ENCODE measurements at regions not wholly inside any gene's neighbourhood (a gene's known extent, or its start where the extent isn't known, plus 50 kb on each side); places are given as distances from the start of the nearest gene placed in this dataset.

DNA sequence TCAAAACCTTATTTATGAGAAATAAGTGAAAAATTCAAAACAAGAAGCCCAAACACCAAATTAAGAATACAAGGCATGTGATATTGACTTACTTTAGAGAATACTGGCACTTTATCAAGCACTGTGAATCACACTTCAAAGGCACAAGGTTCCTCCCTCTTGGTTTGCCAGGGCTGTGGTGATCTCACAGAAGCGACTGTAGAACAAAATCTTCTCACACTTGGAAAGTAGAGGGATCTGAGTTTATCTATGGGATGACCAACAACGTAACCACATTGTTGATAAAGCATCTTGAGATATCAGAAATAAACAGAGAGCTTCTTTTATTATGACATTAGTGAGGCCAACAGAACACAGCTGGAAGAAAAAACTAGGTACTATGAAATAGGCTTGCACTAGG lies 295.9 kb downstream of the NFIB start:
- Histone ChIP-seq H4K20me1 (ENCODE audit: insufficient read depth, low read depth, low read length) (no peaks in the 10 kb centered on the region), H3K27ac (ENCODE audit: low read length) (no peak overlapping the region), H3K9ac (ENCODE audit: low read length) (no peak overlapping the region), H3K36me3 (ENCODE audit: insufficient read depth, low read length) (no peaks in the 10 kb centered on the region), H3K4me1 (ENCODE audit: low read length) (no peaks in the 10 kb centered on the region), H3K27me3 (ENCODE audit: low read length) (no peaks in the 10 kb centered on the region), H3K4me2 (ENCODE audit: low read depth, low read length, poor library complexity, severe bottlenecking) (no peak overlapping the region), H3K79me2 (ENCODE audit: low read length) (no peaks in the 10 kb centered on the region), H2AFZ (ENCODE audit: low read length) (no peak overlapping the region), H3K9me3 (ENCODE audit: low read length) (no peaks in the 10 kb centered on the region), H3K9me2 (replicated peaks; ENCODE audit: insufficient read depth, low read length) (no peaks in the 10 kb centered on the region), H3K4me3 (ENCODE audit: low read length) (no peak overlapping the region)
- DNase-seq, result no peak

DNA sequence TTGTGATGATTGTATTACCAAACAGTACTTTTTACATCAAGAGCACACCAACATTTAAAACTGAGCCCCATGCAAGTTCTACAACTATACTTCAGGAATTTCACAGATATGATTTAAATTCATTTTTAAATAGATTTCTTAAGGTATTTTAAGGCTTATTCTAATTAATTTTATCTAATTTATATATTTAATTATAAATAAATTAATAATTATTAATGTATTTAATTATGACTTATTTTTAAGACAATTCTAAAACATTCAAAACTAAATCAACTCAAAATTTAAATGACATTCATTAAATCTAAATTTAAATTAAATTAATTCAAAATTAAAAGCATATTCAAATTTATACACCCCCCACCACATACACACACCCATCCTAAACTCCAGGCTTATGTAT lies 299.2 kb downstream of the NFIB start:
- no peaks in the 10 kb centered on the region for H3K9me3 ChIP-seq (ENCODE audit: low read length)
- H3K27ac ChIP-seq (ENCODE audit: low read length), result no peak overlapping the region
- H3K79me2 ChIP-seq (ENCODE audit: low read length), result no peaks in the 10 kb centered on the region
- H3K4me3 ChIP-seq (ENCODE audit: low read length), result no peak overlapping the region
- no peaks in the 10 kb centered on the region for H4K20me1 ChIP-seq (ENCODE audit: insufficient read depth, low read depth, low read length)
- H3K4me1 ChIP-seq (ENCODE audit: low read length), result no peaks in the 10 kb centered on the region
- no peaks in the 10 kb centered on the region for H3K27me3 ChIP-seq (ENCODE audit: low read length)
- H3K36me3 ChIP-seq (ENCODE audit: insufficient read depth, low read length), result no peaks in the 10 kb centered on the region
- no peak overlapping the region for H3K9ac ChIP-seq (ENCODE audit: low read length)
- DNase-seq, result no peak
- no peak overlapping the region for H3K4me2 ChIP-seq (ENCODE audit: low read depth, low read length, poor library complexity, severe bottlenecking)
- no peaks in the 10 kb centered on the region for H3K9me2 ChIP-seq (replicated peaks; ENCODE audit: insufficient read depth, low read length)
- no peak overlapping the region for H2AFZ ChIP-seq (ENCODE audit: low read length)

DNA sequence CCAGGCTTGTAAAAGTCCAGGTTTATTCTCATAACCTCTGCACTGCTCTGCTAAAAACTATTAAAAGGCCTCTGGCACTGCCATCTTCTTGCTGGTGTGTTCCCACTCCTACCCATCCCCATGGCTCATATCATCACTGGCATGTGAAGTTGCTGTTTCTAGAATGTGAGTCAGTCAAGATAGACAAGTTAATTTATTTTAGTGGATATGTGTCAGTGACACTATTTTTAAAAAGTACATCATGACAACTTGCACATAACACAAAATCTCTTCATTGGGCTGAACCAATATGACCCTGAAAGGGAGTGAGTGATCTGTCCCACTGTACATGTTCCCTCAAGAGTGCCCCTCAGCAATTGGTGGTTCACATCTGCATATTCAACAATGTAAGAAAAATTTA lies 299.7 kb downstream of the NFIB start:
- H3K4me1 ChIP-seq (ENCODE audit: low read length), result no peaks in the 10 kb centered on the region
- H3K9me3 ChIP-seq (ENCODE audit: low read length), result no peaks in the 10 kb centered on the region
- no peak for DNase-seq
- H2AFZ ChIP-seq (ENCODE audit: low read length), result no peak overlapping the region
- no peak overlapping the region for H3K9ac ChIP-seq (ENCODE audit: low read length)
- no peaks in the 10 kb centered on the region for H3K27me3 ChIP-seq (ENCODE audit: low read length)
- H3K4me3 ChIP-seq (ENCODE audit: low read length), result no peak overlapping the region
- H3K79me2 ChIP-seq (ENCODE audit: low read length), result no peaks in the 10 kb centered on the region
- no peaks in the 10 kb centered on the region for H3K9me2 ChIP-seq (replicated peaks; ENCODE audit: insufficient read depth, low read length)
- H4K20me1 ChIP-seq (ENCODE audit: insufficient read depth, low read depth, low read length), result no peaks in the 10 kb centered on the region
- no peaks in the 10 kb centered on the region for H3K36me3 ChIP-seq (ENCODE audit: insufficient read depth, low read length)
- H3K27ac ChIP-seq (ENCODE audit: low read length), result no peak overlapping the region
- no peak overlapping the region for H3K4me2 ChIP-seq (ENCODE audit: low read depth, low read length, poor library complexity, severe bottlenecking)

DNA sequence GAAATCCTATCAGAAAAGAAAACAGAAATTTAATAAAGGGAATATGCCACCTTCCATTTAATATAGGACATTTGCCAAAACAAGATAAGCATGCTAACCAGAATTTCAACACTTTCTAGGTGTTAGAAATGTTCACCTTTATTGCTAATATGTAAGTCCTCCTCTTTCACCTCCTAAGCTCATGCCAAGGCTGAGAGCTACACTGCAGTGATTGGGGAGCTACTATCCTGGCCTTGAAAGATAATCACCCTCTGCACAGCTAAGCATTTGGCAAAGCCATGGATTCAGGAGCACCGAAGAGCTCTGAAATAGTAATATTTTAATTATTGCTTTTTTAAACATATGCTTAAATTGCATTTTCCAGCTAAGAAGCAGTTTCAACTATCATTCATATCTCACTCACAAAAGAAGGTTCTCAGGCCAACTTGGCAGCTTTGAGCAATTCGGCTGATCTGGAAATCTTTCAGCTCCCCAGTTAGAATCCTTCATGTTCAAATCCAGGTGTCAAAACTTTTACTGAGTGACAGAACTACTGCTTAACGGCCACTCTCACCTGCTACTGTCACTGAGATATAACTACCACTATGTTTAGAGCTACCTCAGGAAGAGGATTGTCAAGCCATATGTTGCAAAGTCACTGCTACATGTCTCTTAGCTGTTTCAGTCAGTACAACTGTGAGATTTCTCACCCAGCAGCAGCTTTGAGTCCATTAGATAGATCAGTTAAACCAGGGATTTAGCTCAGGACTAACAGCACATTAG lies 302.0 kb downstream of the NFIB start:
- Histone ChIP-seq H3K9ac (ENCODE audit: low read length) (no peak overlapping the region), H3K9me3 (ENCODE audit: low read length) (no peaks in the 10 kb centered on the region), H3K9me2 (replicated peaks; ENCODE audit: insufficient read depth, low read length) (no peaks in the 10 kb centered on the region), H4K20me1 (ENCODE audit: insufficient read depth, low read depth, low read length) (no peaks in the 10 kb centered on the region), H2AFZ (ENCODE audit: low read length) (no peak overlapping the region), H3K4me3 (ENCODE audit: low read length) (no peak overlapping the region), H3K27ac (ENCODE audit: low read length) (no peak overlapping the region), H3K4me2 (ENCODE audit: low read depth, low read length, poor library complexity, severe bottlenecking) (no peak overlapping the region), H3K27me3 (ENCODE audit: low read length) (no peaks in the 10 kb centered on the region), H3K79me2 (ENCODE audit: low read length) (no peaks in the 10 kb centered on the region), H3K4me1 (ENCODE audit: low read length) (no peaks in the 10 kb centered on the region), H3K36me3 (ENCODE audit: insufficient read depth, low read length) (no peaks in the 10 kb centered on the region)
- DNase-seq, result no peak

DNA sequence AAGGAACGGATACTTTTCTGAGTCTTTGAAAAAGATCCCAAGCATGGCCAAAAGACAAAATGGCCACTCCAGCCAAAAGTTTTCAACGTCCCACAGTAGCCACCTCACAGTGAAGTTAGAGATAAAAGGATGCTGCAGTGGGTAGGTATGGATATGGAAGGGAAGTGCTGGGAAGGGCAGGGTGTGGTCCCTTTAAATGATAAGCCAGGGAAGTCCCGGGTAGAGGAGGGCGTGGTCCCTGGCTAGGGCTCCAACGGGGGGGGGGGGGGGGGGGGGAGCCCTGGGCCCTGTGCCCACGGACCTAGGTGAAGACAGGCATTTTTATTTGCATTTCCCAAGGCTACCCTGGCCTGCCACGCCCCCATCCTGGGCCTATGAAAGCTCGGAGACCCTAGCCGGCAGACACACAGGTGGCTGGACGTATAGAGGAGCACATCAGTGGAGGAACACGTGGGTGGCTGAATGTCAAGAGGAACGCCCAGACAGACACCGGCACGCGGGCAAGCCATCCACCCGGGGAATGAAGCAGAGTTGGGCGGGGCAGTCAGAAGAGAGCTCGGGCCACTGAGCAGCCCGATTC lies 306.7 kb downstream of the NFIB start:
- H3K4me1 ChIP-seq (ENCODE audit: low read length), result no peaks in the 10 kb centered on the region
- no peak overlapping the region for H3K9ac ChIP-seq (ENCODE audit: low read length)
- H3K9me3 ChIP-seq (ENCODE audit: low read length), result no peaks in the 10 kb centered on the region
- no peak overlapping the region for H2AFZ ChIP-seq (ENCODE audit: low read length)
- H3K79me2 ChIP-seq (ENCODE audit: low read length), result no peaks in the 10 kb centered on the region
- no peak for DNase-seq
- no peaks in the 10 kb centered on the region for H4K20me1 ChIP-seq (ENCODE audit: insufficient read depth, low read depth, low read length)
- H3K4me3 ChIP-seq (ENCODE audit: low read length), result no peak overlapping the region
- no peak overlapping the region for H3K4me2 ChIP-seq (ENCODE audit: low read depth, low read length, poor library complexity, severe bottlenecking)
- no peaks in the 10 kb centered on the region for H3K27me3 ChIP-seq (ENCODE audit: low read length)
- no peaks in the 10 kb centered on the region for H3K9me2 ChIP-seq (replicated peaks; ENCODE audit: insufficient read depth, low read length)
- H3K36me3 ChIP-seq (ENCODE audit: insufficient read depth, low read length), result no peaks in the 10 kb centered on the region
- H3K27ac ChIP-seq (ENCODE audit: low read length), result no peak overlapping the region

DNA sequence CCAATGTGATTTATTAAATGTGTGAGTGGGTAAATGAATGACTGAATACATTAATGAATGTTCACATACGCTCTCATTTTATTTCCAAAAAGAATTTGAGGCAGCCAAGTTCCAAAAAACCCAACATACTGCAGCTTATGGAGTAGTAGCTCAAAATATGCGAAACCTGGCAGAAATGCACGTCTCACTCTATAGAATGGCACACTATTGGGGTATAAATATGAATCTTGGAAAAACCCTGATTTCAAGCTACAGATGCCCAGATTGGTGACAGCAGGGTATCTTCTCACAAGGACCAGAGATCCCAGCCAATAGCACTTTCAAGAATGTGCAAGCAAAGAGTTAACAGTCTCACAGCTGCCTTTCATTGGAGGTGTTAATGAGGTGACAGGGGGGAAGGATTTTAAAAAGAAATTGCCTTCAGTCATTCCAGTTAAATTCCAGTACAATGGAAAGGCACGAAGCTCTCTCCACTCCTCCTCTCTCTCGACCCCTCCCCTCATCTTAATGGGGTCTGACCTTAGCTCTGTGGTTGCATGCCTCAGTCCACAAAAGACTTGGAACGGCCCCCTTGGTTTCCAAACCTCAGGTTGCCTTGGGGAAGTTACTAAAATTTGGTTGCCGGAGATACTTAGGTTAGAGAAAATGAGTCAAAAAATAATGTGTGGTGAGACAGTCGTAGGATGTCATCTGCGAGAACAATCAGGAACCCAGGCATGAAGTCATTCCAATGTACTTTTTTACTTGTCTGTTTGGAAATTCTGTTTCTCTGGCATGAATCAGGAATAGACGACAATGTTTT lies 307.4 kb downstream of the NFIB start:
- Histone ChIP-seq H3K4me2 (ENCODE audit: low read depth, low read length, poor library complexity, severe bottlenecking) (no peak overlapping the region), H3K36me3 (ENCODE audit: insufficient read depth, low read length) (no peaks in the 10 kb centered on the region), H3K4me3 (ENCODE audit: low read length) (no peak overlapping the region), H3K9me3 (ENCODE audit: low read length) (no peaks in the 10 kb centered on the region), H3K79me2 (ENCODE audit: low read length) (no peaks in the 10 kb centered on the region), H3K4me1 (ENCODE audit: low read length) (no peaks in the 10 kb centered on the region), H3K9ac (ENCODE audit: low read length) (no peak overlapping the region), H3K9me2 (replicated peaks; ENCODE audit: insufficient read depth, low read length) (no peaks in the 10 kb centered on the region), H2AFZ (ENCODE audit: low read length) (no peak overlapping the region), H4K20me1 (ENCODE audit: insufficient read depth, low read depth, low read length) (no peaks in the 10 kb centered on the region), H3K27ac (ENCODE audit: low read length) (no peak overlapping the region), H3K27me3 (ENCODE audit: low read length) (no peaks in the 10 kb centered on the region)
- DNase-seq, result no peak

DNA sequence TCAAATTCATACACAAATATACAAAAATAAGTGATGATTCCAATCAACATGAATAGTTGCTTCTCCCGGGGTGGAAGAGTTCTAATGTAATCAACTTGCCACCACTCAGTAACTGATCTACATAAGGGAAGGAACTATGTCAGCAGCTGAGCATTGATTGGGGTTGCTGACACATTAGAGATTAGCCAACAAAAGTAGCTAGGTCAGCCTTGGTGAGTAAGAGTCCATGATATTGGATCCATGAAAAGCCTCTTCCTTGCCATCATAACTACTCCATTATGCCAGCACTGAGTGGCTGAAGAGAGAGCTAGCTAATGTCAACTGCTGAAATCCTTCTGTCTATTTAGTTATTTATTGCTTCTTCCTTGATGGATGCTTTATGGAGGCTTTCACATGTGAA lies 309.8 kb downstream of the NFIB start:
- no peak overlapping the region for H3K9ac ChIP-seq (ENCODE audit: low read length)
- no peaks in the 10 kb centered on the region for H3K36me3 ChIP-seq (ENCODE audit: insufficient read depth, low read length)
- no peaks in the 10 kb centered on the region for H3K79me2 ChIP-seq (ENCODE audit: low read length)
- no peaks in the 10 kb centered on the region for H4K20me1 ChIP-seq (ENCODE audit: insufficient read depth, low read depth, low read length)
- H3K4me2 ChIP-seq (ENCODE audit: low read depth, low read length, poor library complexity, severe bottlenecking), result no peak overlapping the region
- H3K9me3 ChIP-seq (ENCODE audit: low read length), result no peaks in the 10 kb centered on the region
- DNase-seq, result no peak
- H3K4me3 ChIP-seq (ENCODE audit: low read length), result no peak overlapping the region
- no peak overlapping the region for H3K27ac ChIP-seq (ENCODE audit: low read length)
- H3K27me3 ChIP-seq (ENCODE audit: low read length), result no peaks in the 10 kb centered on the region
- H3K9me2 ChIP-seq (replicated peaks; ENCODE audit: insufficient read depth, low read length), result no peaks in the 10 kb centered on the region
- H2AFZ ChIP-seq (ENCODE audit: low read length), result no peak overlapping the region
- no peaks in the 10 kb centered on the region for H3K4me1 ChIP-seq (ENCODE audit: low read length)

DNA sequence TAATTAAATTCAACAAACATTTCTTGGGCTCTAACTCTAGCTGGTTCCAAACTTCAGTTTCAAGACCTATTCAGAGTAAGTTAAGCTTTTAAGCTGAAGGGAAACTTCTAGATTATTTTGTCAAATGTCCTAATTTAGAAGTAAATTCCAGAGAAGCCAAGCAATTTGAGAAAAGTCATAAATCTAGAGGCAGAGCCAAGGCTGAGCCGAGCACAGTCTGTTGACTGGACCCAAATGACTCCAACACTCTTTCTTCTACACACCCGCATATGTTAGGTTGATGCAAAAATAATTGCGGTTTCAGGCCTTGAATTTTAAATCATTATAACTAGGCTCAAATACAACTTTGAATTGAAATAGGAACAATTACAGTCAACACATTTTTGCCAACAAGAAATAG lies 319.7 kb downstream of the NFIB start:
- no peak for DNase-seq
- Histone ChIP-seq H3K4me2 (ENCODE audit: low read depth, low read length, poor library complexity, severe bottlenecking) (no peak overlapping the region), H3K4me1 (ENCODE audit: low read length) (no peaks in the 10 kb centered on the region), H3K4me3 (ENCODE audit: low read length) (no peak overlapping the region), H4K20me1 (ENCODE audit: insufficient read depth, low read depth, low read length) (no peaks in the 10 kb centered on the region), H3K9ac (ENCODE audit: low read length) (no peak overlapping the region), H3K9me3 (ENCODE audit: low read length) (no peaks in the 10 kb centered on the region), H3K36me3 (ENCODE audit: insufficient read depth, low read length) (no peaks in the 10 kb centered on the region), H3K79me2 (ENCODE audit: low read length) (no peaks in the 10 kb centered on the region), H3K27me3 (ENCODE audit: low read length) (no peaks in the 10 kb centered on the region), H2AFZ (ENCODE audit: low read length) (no peak overlapping the region), H3K27ac (ENCODE audit: low read length) (no peak overlapping the region), H3K9me2 (replicated peaks; ENCODE audit: insufficient read depth, low read length) (no peaks in the 10 kb centered on the region)

Measured in Karpas-422 (cell line).